D341Med (cell line): ENCODE measurements at regions not wholly inside any gene's neighbourhood (a gene's known extent, or its start where the extent isn't known, plus 50 kb on each side); places are given as distances from the start of the nearest gene placed in this dataset.
"Not testable (repeated sequence)": the region's sequence is repeated elsewhere in the genome, so short reads cannot be mapped to it uniquely, and the experiment has no call there.

Experiments used
- DNase-seq: peaks from one replicate; pipeline ENCODE4 v3.0.0; 2012; ENCODE audit warnings: low spot score

DNA sequence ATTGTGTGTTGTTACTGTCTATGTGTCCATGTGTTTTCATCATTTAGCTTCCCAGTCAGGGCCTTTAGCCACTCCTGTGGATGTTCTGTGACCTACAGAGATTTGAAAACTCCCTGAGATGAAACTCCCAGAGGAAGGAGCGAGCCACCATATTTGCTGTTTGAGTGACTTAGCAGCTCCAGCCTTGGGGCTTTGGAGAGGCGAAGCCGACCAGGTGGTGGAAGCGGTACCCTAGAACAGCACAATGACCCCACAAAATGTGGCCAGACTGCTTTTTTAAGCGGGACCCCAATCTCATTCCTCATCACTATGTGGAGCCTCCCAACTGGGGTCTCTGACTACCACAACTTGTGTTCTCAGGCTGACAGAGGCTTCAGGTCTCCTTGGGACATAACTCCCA, 323.9 kb upstream of the KCND2 start:
- DNase-seq = no peak

DNA sequence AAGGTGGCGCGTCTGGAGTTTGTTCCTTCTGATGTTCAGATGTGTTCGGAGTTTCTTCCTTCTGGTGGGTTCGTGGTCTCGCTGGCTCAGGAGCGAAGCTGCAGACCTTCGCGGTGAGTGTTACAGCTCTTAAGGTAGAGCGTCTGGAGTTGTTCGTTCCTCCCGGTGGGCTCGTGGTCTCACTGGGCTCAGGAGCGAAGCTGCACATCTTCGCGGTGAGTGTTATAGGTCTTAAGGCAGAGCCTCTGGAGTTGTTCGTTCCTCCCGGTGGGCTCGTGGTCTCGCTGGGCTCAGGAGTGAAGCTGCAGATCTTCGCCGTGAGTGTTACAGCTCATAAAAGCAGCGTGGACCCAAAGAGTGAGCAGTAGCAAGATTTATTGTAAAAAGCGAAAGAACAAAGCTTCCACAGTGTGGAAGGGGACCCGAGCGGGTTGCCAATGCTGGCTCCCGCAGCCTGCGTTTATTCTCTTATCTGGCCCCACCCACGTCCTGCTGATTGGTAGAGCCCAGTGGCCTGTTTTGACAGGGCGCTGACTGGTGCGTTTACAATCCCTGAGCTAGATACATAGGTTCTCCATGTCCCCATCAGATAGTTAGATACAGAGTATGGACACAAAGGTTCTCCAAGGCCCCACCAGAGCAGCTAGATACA, 322.5 kb upstream of the KCND2 start:
- not testable (repeated sequence) for DNase-seq

DNA sequence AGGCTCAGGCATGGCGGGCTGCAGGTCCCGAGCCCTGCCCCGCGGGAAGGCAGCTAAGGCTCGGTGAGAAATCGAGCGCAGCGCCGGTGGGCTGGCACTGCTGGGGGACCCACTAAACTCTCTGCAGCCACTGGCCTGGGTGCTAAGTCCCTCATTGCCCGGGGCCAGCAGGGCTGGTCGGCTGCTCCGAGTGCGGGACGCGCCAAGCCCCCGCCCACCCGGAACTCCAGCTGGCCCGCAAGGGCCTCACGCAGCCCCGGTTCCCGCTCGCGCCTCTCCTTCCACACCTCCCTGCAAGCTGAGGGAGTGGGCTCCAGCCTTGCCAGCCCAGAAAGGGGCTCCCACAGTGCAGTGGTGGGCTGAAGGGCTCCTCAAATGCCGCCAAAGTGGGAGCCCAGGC, 321.4 kb upstream of the KCND2 start:
- not testable (repeated sequence) for DNase-seq

DNA sequence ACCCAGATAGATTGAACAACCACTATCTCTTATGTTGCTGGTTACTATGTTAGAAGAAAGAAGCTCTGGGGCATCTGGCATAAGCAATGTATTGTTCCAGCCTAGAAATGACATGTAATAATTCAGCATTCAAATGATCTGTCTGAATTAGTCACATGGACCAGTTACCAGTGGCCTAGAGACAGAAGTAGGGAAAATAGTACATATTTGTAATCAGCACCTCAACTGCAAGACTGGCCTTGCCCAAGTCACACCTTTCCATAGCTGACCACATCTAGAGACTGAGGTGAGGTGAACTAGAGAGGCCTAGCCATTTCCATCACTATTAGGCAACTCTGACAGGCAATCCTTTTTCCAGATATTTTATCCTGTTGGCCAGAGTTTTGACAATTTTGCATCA, 315.6 kb upstream of the KCND2 start:
- DNase-seq = no peak

DNA sequence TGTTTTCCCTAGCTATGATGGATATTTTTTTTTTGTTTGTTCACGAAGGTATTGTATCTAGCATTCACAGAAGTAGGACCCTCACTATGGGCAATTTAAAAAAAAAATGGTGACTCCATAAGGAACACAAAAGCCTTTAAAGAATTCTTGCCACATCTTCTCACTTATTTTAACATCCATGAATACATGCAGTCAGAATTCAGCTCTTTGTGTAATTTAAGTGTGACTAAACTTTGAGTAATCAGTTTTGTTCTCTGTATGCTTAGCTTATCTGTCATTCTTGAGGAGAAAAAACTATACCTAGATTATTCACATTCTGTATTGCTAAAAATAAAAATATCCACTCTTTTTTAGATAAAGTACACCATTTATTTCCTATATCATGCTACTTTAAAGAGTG, 313.2 kb upstream of the KCND2 start:
- DNase-seq = no peak

DNA sequence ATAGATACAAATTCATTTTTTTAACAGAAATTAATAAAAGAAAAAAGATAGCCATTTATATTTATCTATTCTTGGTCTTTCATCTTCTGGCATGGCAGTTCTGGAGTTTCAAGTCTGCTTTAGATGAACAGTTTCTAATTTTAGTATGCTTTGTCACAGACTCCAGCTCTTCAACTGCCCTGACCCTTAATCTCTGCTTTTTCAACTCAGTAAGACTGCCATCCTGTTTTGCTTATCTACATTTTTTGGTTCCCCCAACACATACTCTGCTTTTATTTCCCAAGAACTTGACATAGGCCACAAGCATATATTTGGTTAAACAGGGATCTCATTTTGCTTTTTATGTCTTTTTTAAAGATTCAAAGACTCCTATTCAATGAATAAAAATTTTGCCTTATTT, 309.3 kb upstream of the KCND2 start:
- no peak for DNase-seq

DNA sequence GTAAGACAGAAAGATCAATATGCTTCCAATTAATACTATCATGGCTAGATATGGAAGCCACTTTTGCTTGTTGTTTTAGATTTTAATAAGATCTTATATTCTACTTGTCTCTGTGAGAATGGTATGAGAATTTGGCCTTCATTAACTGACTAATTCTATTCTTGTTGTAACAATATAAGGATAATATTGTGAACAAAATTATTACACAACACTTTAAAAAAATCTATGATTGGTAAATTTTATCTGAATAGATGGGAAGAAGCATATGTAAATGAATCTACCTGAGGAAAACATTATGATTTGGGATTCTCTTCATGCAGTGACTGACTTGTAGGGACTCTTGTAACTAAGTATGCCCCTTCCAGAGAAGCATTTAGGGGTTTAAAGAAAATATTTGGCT, 308.9 kb upstream of the KCND2 start:
- no peak for DNase-seq

DNA sequence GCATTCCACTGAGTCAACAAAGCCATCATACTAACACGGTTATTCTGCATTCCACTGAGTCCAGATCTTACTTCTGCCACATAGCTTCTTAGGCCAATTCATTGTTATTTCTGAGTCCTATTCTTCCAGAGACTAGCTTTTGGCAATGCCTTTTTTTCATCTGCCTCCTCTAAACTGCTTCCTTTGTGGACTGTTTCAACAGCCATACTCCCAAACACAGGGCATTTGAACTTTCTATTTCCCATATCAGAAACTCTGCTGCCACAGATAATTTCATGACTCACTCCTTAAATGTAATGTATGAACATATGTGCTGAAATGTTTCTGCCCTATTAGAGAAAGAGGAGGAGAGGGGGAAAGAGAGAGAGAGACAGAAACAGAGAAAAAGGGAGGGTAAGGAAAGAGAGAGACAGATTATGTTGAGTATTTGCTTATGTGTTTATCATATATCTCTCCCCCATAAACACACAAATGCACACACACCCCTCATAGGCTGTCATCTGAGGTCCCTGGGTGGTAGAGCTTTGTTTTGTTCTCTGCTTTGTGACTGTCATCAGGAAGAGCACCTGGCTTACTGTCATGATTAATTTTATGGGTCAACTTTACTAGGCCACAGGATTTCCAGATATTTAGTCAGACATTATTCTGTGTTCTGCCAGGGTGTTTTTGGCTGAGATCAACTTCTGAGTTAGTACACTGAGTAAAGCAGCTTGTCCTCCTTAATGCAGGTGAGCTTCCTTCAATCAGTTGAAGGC, 308.0 kb upstream of the KCND2 start:
- no peak for DNase-seq

DNA sequence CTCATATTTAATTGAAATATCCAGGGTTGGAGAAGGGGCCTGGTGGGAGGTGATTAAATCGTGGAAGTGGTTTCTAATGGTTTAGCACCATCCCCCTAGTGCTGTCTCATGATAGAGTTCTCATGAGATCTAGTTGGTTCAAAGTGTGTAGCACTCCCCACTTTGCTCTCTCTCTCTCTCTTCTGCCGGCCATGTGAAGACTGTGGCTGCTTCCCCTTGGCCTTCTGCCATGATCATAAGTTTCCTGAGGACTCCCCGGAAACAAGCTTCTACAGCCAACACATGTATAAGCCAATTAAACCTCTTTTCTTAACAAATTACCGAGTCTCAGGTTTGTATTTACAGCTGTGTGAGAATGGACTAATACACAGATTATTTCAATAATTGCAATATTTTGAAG, 305.8 kb upstream of the KCND2 start:
- no peak for DNase-seq

DNA sequence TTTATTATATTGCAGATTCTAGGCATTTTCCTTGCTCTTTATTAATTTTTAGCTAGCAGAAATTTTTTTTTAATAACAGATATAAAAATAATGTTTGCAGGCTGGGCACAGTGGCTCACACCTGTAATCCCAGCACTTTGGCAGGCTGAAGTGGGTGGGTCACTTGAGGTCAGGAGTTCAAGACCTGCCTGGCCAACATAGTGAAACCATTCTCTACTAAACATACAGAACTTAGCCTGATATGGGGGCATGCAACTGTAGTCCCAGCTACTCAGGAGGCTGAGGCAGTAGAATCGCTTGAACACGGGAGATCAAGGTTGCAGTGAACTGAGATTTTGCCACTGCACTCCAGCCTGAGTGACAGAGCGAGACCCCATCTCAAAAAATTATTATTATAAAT, 304.6 kb upstream of the KCND2 start:
- DNase-seq = not testable (repeated sequence)

DNA sequence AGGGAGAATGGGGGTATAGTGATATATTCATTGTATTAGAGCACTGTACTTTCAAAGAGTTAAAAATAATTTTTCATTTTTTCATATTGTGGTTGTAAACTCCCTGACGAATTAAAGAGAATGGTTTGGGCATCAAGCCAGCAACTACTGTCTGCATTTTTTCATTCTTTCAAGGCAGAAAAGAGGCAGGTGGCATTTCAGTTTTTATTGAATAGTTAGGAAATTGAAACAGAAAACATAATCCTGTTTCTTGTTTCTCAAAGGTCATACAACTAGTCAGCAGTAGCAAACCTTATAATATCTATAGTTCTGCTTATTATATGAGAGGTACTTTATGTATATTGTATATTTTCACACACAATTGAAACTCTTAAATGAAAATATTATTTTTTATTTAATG, 303.9 kb upstream of the KCND2 start:
- DNase-seq = no peak

DNA sequence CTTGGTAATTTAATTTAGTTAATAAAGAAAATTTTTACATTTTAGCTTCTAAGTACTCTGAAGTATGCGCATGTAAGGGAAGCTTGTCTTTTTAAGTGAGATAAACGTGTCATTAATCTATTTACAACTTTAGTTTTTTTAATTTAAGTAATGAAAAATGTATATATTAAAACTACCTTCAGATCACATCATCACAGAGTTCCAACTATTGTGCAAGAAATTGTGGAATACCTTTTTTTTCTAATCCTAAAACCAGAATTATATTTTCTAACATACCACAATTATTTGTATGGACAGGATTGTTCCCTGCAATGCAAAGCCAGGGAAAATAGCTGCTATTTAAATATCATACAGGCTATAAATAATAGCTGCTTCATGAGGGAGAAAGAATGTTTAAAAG, 303.2 kb upstream of the KCND2 start:
- DNase-seq = no peak

DNA sequence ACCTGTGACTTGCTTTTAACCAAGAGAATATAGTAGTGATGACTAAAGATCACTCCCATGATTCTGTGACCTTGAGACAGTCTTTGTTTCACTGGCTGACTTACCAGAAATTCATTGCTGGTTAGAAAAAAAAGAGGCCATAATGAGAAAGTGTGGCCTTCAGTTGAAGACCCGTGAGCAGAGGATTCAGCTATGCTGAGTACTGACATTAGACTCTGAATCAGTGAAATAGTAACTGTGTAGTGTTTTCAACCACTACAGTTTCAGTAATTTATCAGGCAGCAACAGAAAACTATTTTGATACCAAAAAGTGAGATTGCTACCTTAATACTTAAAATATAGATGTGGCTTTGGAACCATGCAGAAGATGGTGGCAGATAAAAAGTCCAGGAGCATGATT, 298.0 kb upstream of the KCND2 start:
- DNase-seq = no peak

DNA sequence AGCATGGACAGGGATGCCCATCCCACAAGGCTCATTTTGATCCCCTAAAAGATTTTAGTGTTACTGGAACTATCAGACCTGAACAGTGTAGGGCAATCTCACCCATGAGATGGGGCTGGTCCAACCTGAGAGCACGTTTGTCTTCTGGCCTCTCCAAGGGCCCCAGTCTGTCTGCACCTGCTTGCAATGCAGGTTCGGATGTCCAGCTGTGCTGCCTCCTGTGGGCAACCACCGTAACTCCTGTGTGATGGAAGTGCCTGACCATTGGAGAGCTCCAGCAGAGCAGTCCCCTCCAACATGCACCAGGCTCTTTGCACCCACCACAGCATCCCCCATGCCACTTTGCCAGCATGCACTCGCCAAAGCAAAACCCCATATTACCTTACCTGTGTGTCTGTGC, 290.1 kb upstream of the KCND2 start:
- DNase-seq = no peak

DNA sequence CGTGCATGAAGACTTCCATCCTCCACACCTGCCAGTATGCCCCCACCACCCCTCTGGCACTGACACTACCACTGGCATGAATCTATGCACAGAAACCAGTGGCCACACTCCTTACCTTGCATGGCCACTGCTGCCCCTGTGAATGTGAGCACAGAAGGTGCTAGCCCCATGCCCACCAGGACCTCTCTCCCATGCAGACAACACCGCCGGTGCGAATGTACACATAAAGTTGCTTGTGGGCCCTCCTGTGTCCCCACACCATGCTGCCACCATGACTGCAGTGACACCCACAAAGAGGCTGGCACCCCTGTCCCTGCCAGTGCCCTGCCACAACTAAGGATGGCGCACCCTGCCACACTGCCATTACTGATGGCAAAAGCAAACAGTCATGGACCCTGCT, 289.5 kb upstream of the KCND2 start:
- DNase-seq = no peak

DNA sequence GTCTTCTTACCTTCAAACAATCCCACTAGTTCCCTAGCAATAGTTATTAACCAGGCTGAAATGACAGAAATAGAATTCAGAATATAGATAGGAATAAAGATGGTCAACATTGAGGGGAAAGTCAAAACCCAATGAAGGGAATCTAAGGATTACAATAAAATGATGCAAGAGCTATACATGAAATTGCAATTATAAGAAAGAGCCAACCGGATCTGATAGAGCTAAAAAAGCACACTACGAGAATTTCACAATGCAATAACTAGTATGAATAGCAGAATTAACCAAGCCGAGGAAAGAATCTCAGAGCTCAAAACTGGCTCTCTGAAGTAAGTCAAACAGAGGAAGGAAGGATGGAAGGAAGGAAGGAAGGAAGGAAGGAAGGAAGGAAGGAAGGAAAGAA, 288.7 kb upstream of the KCND2 start:
- DNase-seq = no peak

DNA sequence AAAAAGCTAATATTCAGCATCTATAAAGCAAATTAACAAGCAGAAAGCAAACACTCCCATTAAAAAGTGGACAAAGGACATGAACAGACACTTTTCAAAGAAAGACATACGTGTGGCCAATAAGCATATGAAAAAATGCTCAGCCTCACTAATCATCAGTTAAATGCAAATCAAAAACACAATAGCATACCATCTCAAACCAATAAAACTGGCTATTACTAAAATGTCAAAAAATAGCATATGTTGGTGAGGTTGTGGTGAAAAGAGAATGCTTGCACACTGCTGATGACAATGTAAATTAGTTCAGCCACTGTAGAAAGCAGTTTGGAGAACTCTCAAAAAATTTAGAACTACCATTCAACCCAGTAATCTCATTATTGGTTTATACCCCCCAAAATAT, 284.6 kb upstream of the KCND2 start:
- no peak for DNase-seq

DNA sequence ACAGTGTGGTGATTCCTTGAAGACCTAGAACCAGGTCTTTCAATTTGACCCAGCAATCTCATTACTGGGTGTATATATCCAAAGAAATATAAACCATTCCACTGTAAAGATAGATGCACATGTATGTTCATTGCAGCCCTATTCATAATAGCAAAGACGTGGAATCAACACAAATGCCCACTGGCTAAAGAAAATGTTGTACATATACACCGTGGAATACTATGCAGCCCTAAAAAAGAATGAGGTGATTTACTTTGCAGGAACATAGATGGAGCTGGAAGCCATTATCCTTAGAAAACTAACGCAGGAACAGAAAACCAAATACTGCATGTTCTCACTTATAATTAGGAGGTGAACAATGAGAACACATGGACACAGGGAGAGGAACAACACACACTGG, 278.0 kb upstream of the KCND2 start:
- DNase-seq = no peak

DNA sequence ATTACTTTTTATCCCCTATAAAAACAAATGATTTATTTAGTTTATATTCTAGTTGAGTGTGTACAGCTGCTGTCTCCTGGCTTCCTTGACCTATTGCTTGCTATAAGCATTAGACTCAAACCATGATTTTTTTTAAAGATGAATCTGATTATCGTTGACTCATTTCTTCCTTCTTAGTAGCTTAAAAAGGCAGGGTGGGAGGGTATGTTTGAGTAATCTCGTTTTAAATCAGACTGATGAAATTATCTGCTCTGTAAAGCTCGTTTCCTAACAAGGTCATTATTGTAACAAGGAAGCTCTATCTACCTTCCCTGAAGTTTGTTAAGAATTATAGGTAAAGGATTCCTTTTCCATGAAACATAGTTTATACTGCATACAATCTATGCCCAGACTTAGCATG, 276.3 kb upstream of the KCND2 start:
- no peak for DNase-seq

DNA sequence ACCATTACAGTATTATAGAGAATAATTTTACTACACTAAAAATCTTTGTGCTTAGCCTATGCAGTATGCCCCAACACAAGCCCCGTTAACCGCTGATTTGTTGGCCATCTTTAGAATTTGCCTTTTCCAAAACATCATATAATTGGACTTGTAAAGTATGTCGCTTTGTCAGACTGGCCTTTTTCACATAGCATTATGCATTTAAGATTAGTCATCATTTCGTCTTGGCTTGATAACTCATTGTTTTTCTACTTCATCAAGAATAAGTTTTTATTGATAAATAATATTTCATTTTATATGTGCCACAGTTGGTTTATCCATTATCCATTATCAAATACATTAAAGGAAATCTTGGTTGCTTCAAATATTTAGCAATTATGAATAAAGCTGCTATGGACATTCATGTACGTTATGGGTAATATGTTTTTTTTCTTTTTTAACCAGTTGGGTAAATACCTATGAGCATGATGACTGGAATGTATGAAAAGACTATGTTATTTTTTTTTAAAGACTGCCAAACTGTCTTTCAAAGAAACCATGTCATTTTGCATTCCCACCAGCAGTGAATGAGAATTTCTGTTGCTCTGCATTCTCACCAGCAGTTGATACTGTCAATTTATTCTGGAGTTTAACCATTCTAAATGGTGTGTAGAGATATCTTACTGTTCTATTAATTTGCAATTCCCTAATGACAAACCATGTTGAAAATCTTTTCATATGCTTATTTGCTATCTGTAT, 273.1 kb upstream of the KCND2 start:
- no peak for DNase-seq

DNA sequence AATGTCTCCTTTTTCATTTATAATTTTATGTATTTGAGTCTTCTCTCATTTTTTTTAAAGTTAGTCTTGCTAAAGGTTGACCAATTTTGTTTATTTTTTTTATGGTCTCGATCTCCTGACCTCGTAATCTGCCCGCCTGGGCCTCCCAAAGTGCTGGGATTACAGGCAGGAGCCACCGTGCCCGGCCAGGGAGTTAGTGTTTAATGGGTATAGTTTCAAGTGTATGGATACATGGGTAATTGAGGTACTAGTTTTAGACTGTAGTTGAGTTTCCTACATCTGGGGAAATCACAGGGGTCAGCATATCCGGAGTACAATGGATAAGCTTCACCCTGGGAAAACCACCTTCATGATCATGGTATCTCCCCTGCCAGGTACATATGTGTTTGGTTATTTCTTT, 267.3 kb upstream of the KCND2 start:
- DNase-seq = no peak

DNA sequence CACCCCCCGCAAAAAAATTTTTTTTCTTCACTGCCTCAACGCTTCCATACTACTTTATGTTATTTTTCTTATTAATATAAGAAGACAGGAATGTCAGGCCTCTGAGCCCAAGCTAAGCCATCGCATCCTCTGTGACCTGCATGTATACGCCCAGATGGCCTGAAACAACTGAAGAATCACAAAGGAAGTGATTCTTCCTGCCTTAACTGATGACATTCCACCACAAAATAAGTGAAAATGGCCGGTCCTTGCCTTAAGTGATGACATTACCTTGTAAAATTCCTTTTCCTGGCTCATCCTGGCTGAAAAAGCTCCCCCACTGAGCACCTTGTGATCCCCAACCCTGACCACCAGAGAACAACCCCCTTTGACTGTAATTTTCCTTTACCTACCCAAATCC, 258.7 kb upstream of the KCND2 start:
- DNase-seq = not testable (repeated sequence)

DNA sequence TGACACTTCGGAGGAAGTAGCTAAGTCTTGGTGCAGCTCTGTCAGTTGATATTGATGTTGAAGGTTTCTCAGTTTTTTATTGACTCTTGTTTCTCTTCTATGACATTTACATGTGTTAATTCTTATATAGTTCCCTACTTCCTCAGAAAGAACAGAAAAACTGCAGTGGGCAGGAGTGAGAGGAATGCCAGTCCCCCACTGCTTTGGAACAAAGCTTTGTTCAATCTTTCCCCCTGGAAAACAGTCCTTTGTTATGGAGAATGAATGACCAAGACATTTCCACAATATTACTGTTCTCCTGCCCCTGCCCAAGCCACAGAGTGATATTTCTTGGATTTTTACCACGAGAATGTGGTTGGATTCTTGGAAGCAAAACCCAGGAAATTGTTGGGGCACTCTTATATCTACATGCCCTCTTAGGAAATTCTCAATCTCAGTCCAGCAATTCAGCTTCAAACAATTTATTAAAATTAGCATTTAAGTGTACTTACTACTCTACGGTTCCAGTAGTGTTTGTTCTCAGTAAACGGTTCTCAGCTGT, 258.0 kb upstream of the KCND2 start:
- no peak for DNase-seq
